NOMO-1 treated with DMSO at 0.1 percent for 48 hours (cell line): ENCODE measurements at regions not wholly inside any gene's neighbourhood (a gene's known extent, or its start where the extent isn't known, plus 50 kb on each side); places are given as distances from the start of the nearest gene placed in this dataset.
A peak's percentile ranks its signal among the peaks of the same experiment; 100 is the strongest.

ENCODE experiments used
- DNase-seq: peaks from one replicate; lab custom pipeline; 2025; ENCODE audit not compliant: unreplicated experiment; lab: John Stamatoyannopoulos, UW

- no peak for DNase-seq
Measured at GRCh38 chr4:129403848-129404247, 307.9 kb downstream of the C4orf33 start.

- no peak for DNase-seq
Measured at GRCh38 chr4:129410115-129410514, 314.2 kb downstream of the C4orf33 start.

GRCh38 chr4:129415004-129415403, 319.1 kb downstream of the C4orf33 start:
- DNase-seq = no peak

GRCh38 chr4:129420637-129421036, 324.7 kb downstream of the C4orf33 start:
- DNase-seq = no peak

GRCh38 chr4:129422277-129422676, 326.3 kb downstream of the C4orf33 start:
- DNase-seq = no peak

GRCh38 chr4:129428454-129428853, 332.5 kb downstream of the C4orf33 start:
- DNase-seq = no peak

- DNase-seq = no peak
Measured at GRCh38 chr4:129429581-129430320, 333.8 kb downstream of the C4orf33 start.

- no peak for DNase-seq
Measured at GRCh38 chr4:129437347-129437746, 341.4 kb downstream of the C4orf33 start.

- DNase-seq = no peak
Measured at GRCh38 chr4:129438456-129438981, 342.6 kb downstream of the C4orf33 start.

- DNase-seq = no peak
Measured at GRCh38 chr4:129446074-129446473, 350.1 kb downstream of the C4orf33 start.

- DNase-seq = no peak
Measured at GRCh38 chr4:129453524-129454200, 357.7 kb downstream of the C4orf33 start.

- DNase-seq = no peak
Measured at GRCh38 chr4:129455482-129455881, 359.5 kb downstream of the C4orf33 start.

- no peak for DNase-seq
Measured at GRCh38 chr4:129468624-129469023, 372.7 kb downstream of the C4orf33 start.

GRCh38 chr4:129474698-129475097, 378.7 kb downstream of the C4orf33 start:
- DNase-seq = no peak

GRCh38 chr4:129481107-129481506, 385.2 kb downstream of the C4orf33 start:
- DNase-seq = no peak

GRCh38 chr4:129488427-129488826, 392.5 kb downstream of the C4orf33 start:
- peak; percentile 2 for DNase-seq

- no peak for DNase-seq
Measured at GRCh38 chr4:129490516-129490915, 394.6 kb downstream of the C4orf33 start.

- no peak for DNase-seq
Measured at GRCh38 chr4:129498626-129499025, 402.7 kb downstream of the C4orf33 start.

GRCh38 chr4:129514852-129515251, 418.9 kb downstream of the C4orf33 start:
- DNase-seq = no peak

GRCh38 chr4:129515356-129515755, 419.4 kb downstream of the C4orf33 start:
- no peak for DNase-seq

- peak; percentile 49 for DNase-seq
Measured at GRCh38 chr4:129526812-129527211, 430.9 kb downstream of the C4orf33 start.

- DNase-seq = no peak
Measured at GRCh38 chr4:129531253-129531652, 435.3 kb downstream of the C4orf33 start.
